ENCODE measurements at regions not wholly inside any gene's neighbourhood (a gene's known extent, or its start where the extent isn't known, plus 50 kb on each side); places are given as distances from the start of the nearest gene placed in this dataset.

GRCh38 chr1:238596703-238597102, 706.0 kb upstream of the ZP4 start:
- Mint-ChIP-seq H3K4me3 (no peak overlapping the region), H3K4me1 (ENCODE audit: low read depth) (no peaks in the 10 kb centered on the region), H3K36me3 (ENCODE audit: low read depth) (no peaks in the 10 kb centered on the region), H3K27ac (no peak overlapping the region), H3K9me3 (peaks cover 4% of the 10 kb centered on the region), H3K27me3 (ENCODE audit: insufficient read depth) (no peaks in the 10 kb centered on the region)
- no peak for DNase-seq (ENCODE audit: low spot score)
- intact Hi-C loops (cut with micrococcal nuclease) = no loop called here

- Mint-ChIP-seq H3K4me1 (ENCODE audit: low read depth) (no peaks in the 10 kb centered on the region), H3K27ac (no peak overlapping the region), H3K36me3 (ENCODE audit: low read depth) (no peaks in the 10 kb centered on the region), H3K9me3 (peaks cover 4% of the 10 kb centered on the region), H3K27me3 (ENCODE audit: insufficient read depth) (no peaks in the 10 kb centered on the region), H3K4me3 (no peak overlapping the region)
- intact Hi-C loops (cut with micrococcal nuclease) = no loop called here
- no peak for DNase-seq (ENCODE audit: low spot score)
Observed at GRCh38 chr1:238592621-238593020, 701.9 kb upstream of the ZP4 start.

GRCh38 chr1:238589843-238590435, 699.2 kb upstream of the ZP4 start:
- Mint-ChIP-seq H3K9me3 (peaks cover 4% of the 10 kb centered on the region), H3K36me3 (ENCODE audit: low read depth) (no peaks in the 10 kb centered on the region), H3K4me3 (no peak overlapping the region), H3K27ac (no peak overlapping the region), H3K4me1 (ENCODE audit: low read depth) (no peaks in the 10 kb centered on the region), H3K27me3 (ENCODE audit: insufficient read depth) (no peaks in the 10 kb centered on the region)
- no peak for DNase-seq (ENCODE audit: low spot score)
- intact Hi-C loops (cut with micrococcal nuclease) = no loop called here

- intact Hi-C loops (cut with micrococcal nuclease) = no loop called here
- H3K27ac Mint-ChIP-seq = no peak overlapping the region
- DNase-seq (ENCODE audit: low spot score) = no peak
- H3K27me3 Mint-ChIP-seq (ENCODE audit: insufficient read depth) = no peaks in the 10 kb centered on the region
- H3K36me3 Mint-ChIP-seq (ENCODE audit: low read depth) = no peaks in the 10 kb centered on the region
- H3K9me3 Mint-ChIP-seq = no peaks in the 10 kb centered on the region
- no peaks in the 10 kb centered on the region for H3K4me1 Mint-ChIP-seq (ENCODE audit: low read depth)
- H3K4me3 Mint-ChIP-seq = no peak overlapping the region
Observed at GRCh38 chr1:238582816-238583215, 692.1 kb upstream of the ZP4 start.

GRCh38 chr1:238581332-238581731, 690.6 kb upstream of the ZP4 start:
- Mint-ChIP-seq H3K27me3 (ENCODE audit: insufficient read depth) (no peaks in the 10 kb centered on the region), H3K36me3 (ENCODE audit: low read depth) (no peaks in the 10 kb centered on the region), H3K4me1 (ENCODE audit: low read depth) (no peaks in the 10 kb centered on the region), H3K4me3 (no peak overlapping the region), H3K27ac (no peak overlapping the region), H3K9me3 (no peaks in the 10 kb centered on the region)
- DNase-seq (ENCODE audit: low spot score) = no peak
- intact Hi-C loops (cut with micrococcal nuclease) = no loop called here

GRCh38 chr1:238568735-238569134, 678.0 kb upstream of the ZP4 start:
- Mint-ChIP-seq H3K27ac (no peak overlapping the region), H3K4me1 (ENCODE audit: low read depth) (no peaks in the 10 kb centered on the region), H3K4me3 (no peak overlapping the region), H3K27me3 (ENCODE audit: insufficient read depth) (no peaks in the 10 kb centered on the region), H3K9me3 (peaks cover 10% of the 10 kb centered on the region), H3K36me3 (ENCODE audit: low read depth) (no peaks in the 10 kb centered on the region)
- DNase-seq (ENCODE audit: low spot score) = no peak
- intact Hi-C loops (cut with micrococcal nuclease) = no loop called here

GRCh38 chr1:238562341-238562740, 671.6 kb upstream of the ZP4 start:
- intact Hi-C loops (cut with micrococcal nuclease) = no loop called here
- no peaks in the 10 kb centered on the region for H3K36me3 Mint-ChIP-seq (ENCODE audit: low read depth)
- H3K27ac Mint-ChIP-seq = no peak overlapping the region
- peaks cover 23% of the 10 kb centered on the region for H3K9me3 Mint-ChIP-seq
- no peaks in the 10 kb centered on the region for H3K27me3 Mint-ChIP-seq (ENCODE audit: insufficient read depth)
- H3K4me3 Mint-ChIP-seq = no peak overlapping the region
- H3K4me1 Mint-ChIP-seq (ENCODE audit: low read depth) = no peaks in the 10 kb centered on the region
- DNase-seq (ENCODE audit: low spot score) = no peak

- no peak for DNase-seq (ENCODE audit: low spot score)
- intact Hi-C loops (cut with micrococcal nuclease) = no loop called here
- H3K4me1 Mint-ChIP-seq (ENCODE audit: low read depth) = no peaks in the 10 kb centered on the region
- no peak overlapping the region for H3K4me3 Mint-ChIP-seq
- H3K27ac Mint-ChIP-seq = no peak overlapping the region
- no peaks in the 10 kb centered on the region for H3K27me3 Mint-ChIP-seq (ENCODE audit: insufficient read depth)
- H3K9me3 Mint-ChIP-seq = peaks cover 13% of the 10 kb centered on the region
- H3K36me3 Mint-ChIP-seq (ENCODE audit: low read depth) = no peaks in the 10 kb centered on the region
Observed at GRCh38 chr1:238558746-238559145, 668.0 kb upstream of the ZP4 start.

- peaks cover 7% of the 10 kb centered on the region for H3K9me3 Mint-ChIP-seq
- no peaks in the 10 kb centered on the region for H3K4me1 Mint-ChIP-seq (ENCODE audit: low read depth)
- no peak overlapping the region for H3K4me3 Mint-ChIP-seq
- H3K27me3 Mint-ChIP-seq (ENCODE audit: insufficient read depth) = no peaks in the 10 kb centered on the region
- DNase-seq (ENCODE audit: low spot score) = no peak
- H3K36me3 Mint-ChIP-seq (ENCODE audit: low read depth) = no peaks in the 10 kb centered on the region
- intact Hi-C loops (cut with micrococcal nuclease) = no loop called here
- no peak overlapping the region for H3K27ac Mint-ChIP-seq
Observed at GRCh38 chr1:238558156-238558555, 667.4 kb upstream of the ZP4 start.

GRCh38 chr1:238552271-238552670, 661.5 kb upstream of the ZP4 start:
- no peak for DNase-seq (ENCODE audit: low spot score)
- H3K9me3 Mint-ChIP-seq = no peaks in the 10 kb centered on the region
- no peaks in the 10 kb centered on the region for H3K4me1 Mint-ChIP-seq (ENCODE audit: low read depth)
- H3K27ac Mint-ChIP-seq = no peak overlapping the region
- intact Hi-C loops (cut with micrococcal nuclease) = no loop called here
- no peaks in the 10 kb centered on the region for H3K36me3 Mint-ChIP-seq (ENCODE audit: low read depth)
- no peaks in the 10 kb centered on the region for H3K27me3 Mint-ChIP-seq (ENCODE audit: insufficient read depth)
- H3K4me3 Mint-ChIP-seq = no peak overlapping the region

- Mint-ChIP-seq H3K4me1 (ENCODE audit: low read depth) (no peaks in the 10 kb centered on the region), H3K27ac (no peak overlapping the region), H3K36me3 (ENCODE audit: low read depth) (no peaks in the 10 kb centered on the region), H3K9me3 (no peaks in the 10 kb centered on the region), H3K27me3 (ENCODE audit: insufficient read depth) (no peaks in the 10 kb centered on the region), H3K4me3 (no peak overlapping the region)
- DNase-seq (ENCODE audit: low spot score) = no peak
- intact Hi-C loops (cut with micrococcal nuclease) = no loop called here
Observed at GRCh38 chr1:238549137-238549536, 658.4 kb upstream of the ZP4 start.

GRCh38 chr1:238546118-238546517, 655.4 kb upstream of the ZP4 start:
- H3K27me3 Mint-ChIP-seq (ENCODE audit: insufficient read depth) = no peaks in the 10 kb centered on the region
- no peaks in the 10 kb centered on the region for H3K36me3 Mint-ChIP-seq (ENCODE audit: low read depth)
- no peaks in the 10 kb centered on the region for H3K4me1 Mint-ChIP-seq (ENCODE audit: low read depth)
- intact Hi-C loops (cut with micrococcal nuclease) = no loop called here
- H3K4me3 Mint-ChIP-seq = no peak overlapping the region
- no peak overlapping the region for H3K27ac Mint-ChIP-seq
- H3K9me3 Mint-ChIP-seq = peaks cover 4% of the 10 kb centered on the region
- no peak for DNase-seq (ENCODE audit: low spot score)

GRCh38 chr1:238537641-238538040, 646.9 kb upstream of the ZP4 start:
- Mint-ChIP-seq H3K4me1 (ENCODE audit: low read depth) (no peaks in the 10 kb centered on the region), H3K36me3 (ENCODE audit: low read depth) (no peaks in the 10 kb centered on the region), H3K4me3 (no peak overlapping the region), H3K9me3 (peaks cover 5% of the 10 kb centered on the region), H3K27ac (no peak overlapping the region), H3K27me3 (ENCODE audit: insufficient read depth) (no peaks in the 10 kb centered on the region)
- intact Hi-C loops (cut with micrococcal nuclease) = no loop called here
- no peak for DNase-seq (ENCODE audit: low spot score)

- no peaks in the 10 kb centered on the region for H3K36me3 Mint-ChIP-seq (ENCODE audit: low read depth)
- H3K27me3 Mint-ChIP-seq (ENCODE audit: insufficient read depth) = no peaks in the 10 kb centered on the region
- no peak for DNase-seq (ENCODE audit: low spot score)
- no peak overlapping the region for H3K4me3 Mint-ChIP-seq
- no peak overlapping the region for H3K27ac Mint-ChIP-seq
- H3K4me1 Mint-ChIP-seq (ENCODE audit: low read depth) = no peaks in the 10 kb centered on the region
- intact Hi-C loops (cut with micrococcal nuclease) = no loop called here
- peaks cover 24% of the 10 kb centered on the region for H3K9me3 Mint-ChIP-seq
Observed at GRCh38 chr1:238530209-238530851, 639.6 kb upstream of the ZP4 start.
